ENCODE measurements at regions not wholly inside any gene's neighbourhood (a gene's known extent, or its start where the extent isn't known, plus 50 kb on each side); places are given as distances from the start of the nearest gene placed in this dataset.

GRCh38 chr6:811191-811590 is 118.3 kb upstream of the EXOC2 start:
- no peak for TF ChIP-seq CTCF (IDR thresholded peaks at IDR 0.05; ENCODE audit: insufficient read depth, low read length)
- TF ChIP-seq POLR2AphosphoS5 (IDR thresholded peaks at IDR 0.05; ENCODE audit: low read depth): no peak
- TF ChIP-seq SPI1 (IDR thresholded peaks at IDR 0.05; ENCODE audit: borderline replicate concordance, low read depth): no peak

All from HL-60 (cell line).